HepG2 (cell line): ENCODE measurements at regions not wholly inside any gene's neighbourhood (a gene's known extent, or its start where the extent isn't known, plus 50 kb on each side); places are given as distances from the start of the nearest gene placed in this dataset.

Source experiments
- CBX2 ChIP-seq, 2 experiments: fragments of 200-600 bp in 1 of 2; sonication (generic); formaldehyde crosslinking in 1 of 2; IDR thresholded peaks; 2 replicates each; pipeline versions ENCODE4 v1.7.0 to v1.8.1; 2018 to 2022; ENCODE audit warnings: low read depth in 2 of 2, low read length in 1 of 2, mild to moderate bottlenecking in 1 of 2, missing genetic modification reagents in 1 of 2
- ETV6 ChIP-seq: sonication (generic); formaldehyde crosslinking; conservative IDR thresholded peaks from 2 replicates; pipeline ENCODE4 v1.4.0; 2020; ENCODE audit warnings: missing genetic modification reagents
- HOXD1 ChIP-seq: sonication (generic); formaldehyde crosslinking; IDR thresholded peaks from 2 replicates; pipeline ENCODE4 v1.5.0; 2020; ENCODE audit warnings: missing genetic modification reagents
- IKZF4 ChIP-seq: sonication (generic); formaldehyde crosslinking; IDR thresholded peaks from 2 replicates; pipeline ENCODE4 v1.5.1; 2020; ENCODE audit warnings: borderline replicate concordance, mild to moderate bottlenecking, low read depth, missing genetic modification reagents; ENCODE audit errors: not compliant biosample characterization
- LCORL ChIP-seq, 2 experiments: fragments of 450-650 bp in 1 of 2; sonication (generic) in 1 of 2; formaldehyde crosslinking in 1 of 2; IDR thresholded peaks; 2 replicates each; pipeline versions ENCODE4 v1.5.0 to v1.6.1; 2017 to 2020; ENCODE audit warnings: antibody characterized with exemption in 1 of 2, missing genetic modification reagents in 1 of 2
- MAZ ChIP-seq, 2 experiments: sonication (generic) in 1 of 2; formaldehyde crosslinking in 1 of 2; IDR thresholded peaks; 2 replicates each; pipeline versions ENCODE4 v1.5.0 to v1.6.1; 2012 to 2020; ENCODE audit warnings: low read depth in 2 of 2, mild to moderate bottlenecking in 2 of 2, borderline replicate concordance in 1 of 2, improper control_type of control experiment in 1 of 2, low read length in 1 of 2, missing genetic modification reagents in 1 of 2, moderate library complexity in 1 of 2
- MEIS2 ChIP-seq: sonication (generic); formaldehyde crosslinking; IDR thresholded peaks from 2 replicates; pipeline ENCODE4 v1.9.0; 2021; ENCODE audit warnings: mild to moderate bottlenecking, missing genetic modification reagents
- MXI1 ChIP-seq: IDR thresholded peaks from 3 replicates; pipeline ENCODE4 v1.6.1; 2012; ENCODE audit warnings: low read depth, low read length, inconsistent platforms, borderline replicate concordance
- NFYC ChIP-seq: IDR thresholded peaks from 2 replicates; pipeline ENCODE4 v1.6.1; 2016; ENCODE audit warnings: missing genetic modification reagents, missing compliant biosample characterization
- PPARG ChIP-seq: conservative IDR thresholded peaks from 2 replicates; pipeline ENCODE4 v1.6.1; 2016; ENCODE audit warnings: missing biosample characterization, missing genetic modification reagents
- TBX2 ChIP-seq: sonication (generic); formaldehyde crosslinking; IDR thresholded peaks from 2 replicates; pipeline ENCODE4 v1.5.0; 2020; ENCODE audit warnings: missing genetic modification reagents, mild to moderate bottlenecking, borderline replicate concordance
- ZBTB20 ChIP-seq: sonication (generic); formaldehyde crosslinking; IDR thresholded peaks from 2 replicates; pipeline ENCODE4 v1.8.1; 2023; ENCODE audit warnings: missing genetic modification reagents, low read depth, mild to moderate bottlenecking, borderline replicate concordance
- ZKSCAN1 ChIP-seq: fragments of 150-350 bp; IDR thresholded peaks from 2 replicates; pipeline ENCODE4 v1.6.1; 2014; ENCODE audit warnings: low read length
- ZNF205 ChIP-seq: IDR thresholded peaks from 2 replicates; pipeline ENCODE4 v1.6.1; 2018; ENCODE audit warnings: missing biosample characterization, missing genetic modification reagents
- ZNF3 ChIP-seq: IDR thresholded peaks from 2 replicates; pipeline ENCODE4 v1.7.0; 2017; ENCODE audit warnings: inconsistent platforms
- ZNF556 ChIP-seq: sonication (generic); formaldehyde crosslinking; IDR thresholded peaks from 2 replicates; pipeline ENCODE4 v1.4.0; 2020; ENCODE audit warnings: mild to moderate bottlenecking, missing genetic modification reagents, borderline replicate concordance
- ZNF562 ChIP-seq: sonication (generic); formaldehyde crosslinking; IDR thresholded peaks from 2 replicates; pipeline ENCODE4 v1.8.0; 2022; ENCODE audit warnings: missing genetic modification reagents, borderline replicate concordance
- ZNF619 ChIP-seq: sonication (generic); formaldehyde crosslinking; IDR thresholded peaks from 2 replicates; pipeline ENCODE4 v1.4.0; 2020; ENCODE audit warnings: mild to moderate bottlenecking, missing genetic modification reagents
- ZNF761 ChIP-seq: sonication (generic); formaldehyde crosslinking; conservative IDR thresholded peaks from 2 replicates; pipeline ENCODE4 v1.4.0; 2020; ENCODE audit warnings: mild to moderate bottlenecking, missing genetic modification reagents
- TF ChIP-seq, protein P1 (sequence below): sonication (generic); formaldehyde crosslinking; IDR thresholded peaks from 2 replicates; pipeline ENCODE4 v1.9.0; 2021; ENCODE audit warnings: missing genetic modification reagents, borderline replicate concordance
- TF ChIP-seq, protein P2 (sequence below): sonication (generic); formaldehyde crosslinking; IDR thresholded peaks from 2 replicates; pipeline ENCODE4 v1.4.0; 2020; ENCODE audit warnings: missing genetic modification reagents
- TF ChIP-seq, protein P3 (sequence below): sonication (generic); formaldehyde crosslinking; IDR thresholded peaks from 2 replicates; pipeline ENCODE4 v1.4.0; 2020; ENCODE audit warnings: missing genetic modification reagents

DNA sequence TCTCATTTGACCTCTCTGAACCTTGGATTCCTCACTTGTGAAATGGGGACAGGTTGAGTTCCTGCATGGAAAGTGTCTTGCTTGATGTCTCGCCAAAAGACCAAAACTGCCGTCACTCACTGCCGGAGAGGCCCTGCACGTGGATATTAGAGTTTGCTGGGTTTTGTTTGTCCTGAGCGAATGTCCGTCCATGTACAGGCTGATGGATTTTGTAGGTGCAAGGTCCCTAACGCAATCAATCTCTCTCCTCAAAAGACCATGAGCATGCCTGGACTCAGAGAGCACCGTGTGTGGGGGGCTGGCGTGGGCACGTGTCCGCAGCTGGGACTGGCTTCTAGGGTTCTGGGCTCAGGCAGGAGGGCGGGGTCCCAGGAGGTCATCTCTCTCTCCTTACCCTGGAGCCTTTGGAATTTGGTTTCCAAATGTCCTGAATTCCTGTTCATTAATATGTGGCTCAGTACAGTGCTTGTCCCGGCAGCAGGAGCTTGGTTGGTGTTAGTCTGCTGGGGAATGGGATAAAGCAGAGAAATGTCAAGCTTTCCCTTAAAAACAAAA lies 146.0 kb upstream of the IER5L start (continued):
- TF ChIP-seq ZKSCAN1, result no peak
- no peak for TF ChIP-seq ZNF619
- TF ChIP-seq, protein P1, sequence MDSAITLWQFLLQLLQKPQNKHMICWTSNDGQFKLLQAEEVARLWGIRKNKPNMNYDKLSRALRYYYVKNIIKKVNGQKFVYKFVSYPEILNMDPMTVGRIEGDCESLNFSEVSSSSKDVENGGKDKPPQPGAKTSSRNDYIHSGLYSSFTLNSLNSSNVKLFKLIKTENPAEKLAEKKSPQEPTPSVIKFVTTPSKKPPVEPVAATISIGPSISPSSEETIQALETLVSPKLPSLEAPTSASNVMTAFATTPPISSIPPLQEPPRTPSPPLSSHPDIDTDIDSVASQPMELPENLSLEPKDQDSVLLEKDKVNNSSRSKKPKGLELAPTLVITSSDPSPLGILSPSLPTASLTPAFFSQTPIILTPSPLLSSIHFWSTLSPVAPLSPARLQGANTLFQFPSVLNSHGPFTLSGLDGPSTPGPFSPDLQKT, result no peak
- peak; percentile 67 for TF ChIP-seq PPARG (CRISPR knock-in tag)
- TF ChIP-seq, protein P2, sequence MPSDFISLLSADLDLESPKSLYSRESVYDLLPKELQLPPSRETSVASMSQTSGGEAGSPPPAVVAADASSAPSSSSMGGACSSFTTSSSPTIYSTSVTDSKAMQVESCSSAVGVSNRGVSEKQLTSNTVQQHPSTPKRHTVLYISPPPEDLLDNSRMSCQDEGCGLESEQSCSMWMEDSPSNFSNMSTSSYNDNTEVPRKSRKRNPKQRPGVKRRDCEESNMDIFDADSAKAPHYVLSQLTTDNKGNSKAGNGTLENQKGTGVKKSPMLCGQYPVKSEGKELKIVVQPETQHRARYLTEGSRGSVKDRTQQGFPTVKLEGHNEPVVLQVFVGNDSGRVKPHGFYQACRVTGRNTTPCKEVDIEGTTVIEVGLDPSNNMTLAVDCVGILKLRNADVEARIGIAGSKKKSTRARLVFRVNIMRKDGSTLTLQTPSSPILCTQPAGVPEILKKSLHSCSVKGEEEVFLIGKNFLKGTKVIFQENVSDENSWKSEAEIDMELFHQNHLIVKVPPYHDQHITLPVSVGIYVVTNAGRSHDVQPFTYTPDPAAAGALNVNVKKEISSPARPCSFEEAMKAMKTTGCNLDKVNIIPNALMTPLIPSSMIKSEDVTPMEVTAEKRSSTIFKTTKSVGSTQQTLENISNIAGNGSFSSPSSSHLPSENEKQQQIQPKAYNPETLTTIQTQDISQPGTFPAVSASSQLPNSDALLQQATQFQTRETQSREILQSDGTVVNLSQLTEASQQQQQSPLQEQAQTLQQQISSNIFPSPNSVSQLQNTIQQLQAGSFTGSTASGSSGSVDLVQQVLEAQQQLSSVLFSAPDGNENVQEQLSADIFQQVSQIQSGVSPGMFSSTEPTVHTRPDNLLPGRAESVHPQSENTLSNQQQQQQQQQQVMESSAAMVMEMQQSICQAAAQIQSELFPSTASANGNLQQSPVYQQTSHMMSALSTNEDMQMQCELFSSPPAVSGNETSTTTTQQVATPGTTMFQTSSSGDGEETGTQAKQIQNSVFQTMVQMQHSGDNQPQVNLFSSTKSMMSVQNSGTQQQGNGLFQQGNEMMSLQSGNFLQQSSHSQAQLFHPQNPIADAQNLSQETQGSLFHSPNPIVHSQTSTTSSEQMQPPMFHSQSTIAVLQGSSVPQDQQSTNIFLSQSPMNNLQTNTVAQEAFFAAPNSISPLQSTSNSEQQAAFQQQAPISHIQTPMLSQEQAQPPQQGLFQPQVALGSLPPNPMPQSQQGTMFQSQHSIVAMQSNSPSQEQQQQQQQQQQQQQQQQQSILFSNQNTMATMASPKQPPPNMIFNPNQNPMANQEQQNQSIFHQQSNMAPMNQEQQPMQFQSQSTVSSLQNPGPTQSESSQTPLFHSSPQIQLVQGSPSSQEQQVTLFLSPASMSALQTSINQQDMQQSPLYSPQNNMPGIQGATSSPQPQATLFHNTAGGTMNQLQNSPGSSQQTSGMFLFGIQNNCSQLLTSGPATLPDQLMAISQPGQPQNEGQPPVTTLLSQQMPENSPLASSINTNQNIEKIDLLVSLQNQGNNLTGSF (CRISPR knock-in tag), result no peak
- no peak for TF ChIP-seq CBX2 (IDR thresholded peaks at IDR 0.05; ENCODE audit: low read depth, low read length)
- no peak for TF ChIP-seq CBX2 (CRISPR knock-in tag; IDR thresholded peaks at IDR 0.05; ENCODE audit: low read depth)
- TF ChIP-seq ZNF562, result no peak
- no peak for TF ChIP-seq ZNF556 (CRISPR knock-in tag)
- TF ChIP-seq ZBTB20 (CRISPR knock-in tag), result 0 out of 2 replicates have a peak, but pooled peaks have one; percentile 39
- no peak for TF ChIP-seq MAZ (IDR thresholded peaks at IDR 0.05; ENCODE audit: borderline replicate concordance, low read depth, low read length)
- 0 out of 2 replicates have a peak, but pooled peaks have one; percentile 41 for TF ChIP-seq MAZ (CRISPR knock-in tag; IDR thresholded peaks at IDR 0.05; ENCODE audit: low read depth)
- no peak for TF ChIP-seq HOXD1 (CRISPR knock-in tag)
- TF ChIP-seq TBX2 (CRISPR knock-in tag), result peak; percentile 63; the same call in 1 of the 2 replicates
- TF ChIP-seq ZNF3 (CRISPR knock-in tag), result no peak
- TF ChIP-seq MXI1, result peak; percentile 43; the same call in 1 of the 3 replicates
- TF ChIP-seq, protein P3, sequence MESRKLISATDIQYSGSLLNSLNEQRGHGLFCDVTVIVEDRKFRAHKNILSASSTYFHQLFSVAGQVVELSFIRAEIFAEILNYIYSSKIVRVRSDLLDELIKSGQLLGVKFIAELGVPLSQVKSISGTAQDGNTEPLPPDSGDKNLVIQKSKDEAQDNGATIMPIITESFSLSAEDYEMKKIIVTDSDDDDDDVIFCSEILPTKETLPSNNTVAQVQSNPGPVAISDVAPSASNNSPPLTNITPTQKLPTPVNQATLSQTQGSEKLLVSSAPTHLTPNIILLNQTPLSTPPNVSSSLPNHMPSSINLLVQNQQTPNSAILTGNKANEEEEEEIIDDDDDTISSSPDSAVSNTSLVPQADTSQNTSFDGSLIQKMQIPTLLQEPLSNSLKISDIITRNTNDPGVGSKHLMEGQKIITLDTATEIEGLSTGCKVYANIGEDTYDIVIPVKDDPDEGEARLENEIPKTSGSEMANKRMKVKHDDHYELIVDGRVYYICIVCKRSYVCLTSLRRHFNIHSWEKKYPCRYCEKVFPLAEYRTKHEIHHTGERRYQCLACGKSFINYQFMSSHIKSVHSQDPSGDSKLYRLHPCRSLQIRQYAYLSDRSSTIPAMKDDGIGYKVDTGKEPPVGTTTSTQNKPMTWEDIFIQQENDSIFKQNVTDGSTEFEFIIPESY, result peak; percentile 9; the same call in 1 of the 2 replicates
- no peak for TF ChIP-seq LCORL (IDR thresholded peaks at IDR 0.05)
- peak; percentile 70; the same call in 1 of the 2 replicates for TF ChIP-seq LCORL (CRISPR knock-in tag; IDR thresholded peaks at IDR 0.05)
- TF ChIP-seq MEIS2 (CRISPR knock-in tag), result no peak
- TF ChIP-seq ETV6 (CRISPR knock-in tag), result no peak
- no peak for TF ChIP-seq IKZF4 (CRISPR knock-in tag)
- no peak for TF ChIP-seq NFYC (CRISPR knock-in tag)
- no peak for TF ChIP-seq ZNF205
- no peak for TF ChIP-seq ZNF761 (CRISPR knock-in tag)
